ENCODE measurements at regions not wholly inside any gene's neighbourhood (a gene's known extent, or its start where the extent isn't known, plus 50 kb on each side); places are given as distances from the start of the nearest gene placed in this dataset.
"Not testable (repeated sequence)": the region's sequence is repeated elsewhere in the genome, so short reads cannot be mapped to it uniquely, and the experiment has no call there.

DNA sequence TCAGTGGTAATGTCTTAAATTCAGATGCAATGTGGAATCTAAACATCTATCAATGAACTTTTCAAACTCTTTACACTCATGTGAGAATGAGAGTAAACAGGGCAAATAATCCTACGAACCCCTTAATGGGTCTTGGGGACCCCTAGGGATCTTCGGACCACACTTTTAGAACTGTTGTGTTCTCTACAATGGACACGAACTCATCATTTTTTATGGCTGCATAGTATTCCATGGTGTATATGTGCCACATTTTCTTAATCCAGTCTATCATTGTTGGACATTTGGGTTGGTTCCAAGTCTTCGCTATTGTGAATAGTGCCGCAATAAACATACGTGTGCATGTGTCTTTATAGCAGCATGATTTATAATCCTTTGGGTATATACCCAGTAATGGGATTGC is 148.0 kb upstream of the PTPN1 start:
- not testable (repeated sequence) for H3K27ac Mint-ChIP-seq (ENCODE audit: low read depth); H3K9me3 Mint-ChIP-seq; DNase-seq (ENCODE audit: low spot score in 2 of 2); H3K4me1 Mint-ChIP-seq; H3K36me3 Mint-ChIP-seq (ENCODE audit: insufficient read depth); H3K4me3 Mint-ChIP-seq; ATAC-seq (replicated peaks; ENCODE audit: extremely low read depth, poor library complexity, severe bottlenecking)
- H3K27me3 Mint-ChIP-seq = peaks cover 28% of the 10 kb centered on the region

DNA sequence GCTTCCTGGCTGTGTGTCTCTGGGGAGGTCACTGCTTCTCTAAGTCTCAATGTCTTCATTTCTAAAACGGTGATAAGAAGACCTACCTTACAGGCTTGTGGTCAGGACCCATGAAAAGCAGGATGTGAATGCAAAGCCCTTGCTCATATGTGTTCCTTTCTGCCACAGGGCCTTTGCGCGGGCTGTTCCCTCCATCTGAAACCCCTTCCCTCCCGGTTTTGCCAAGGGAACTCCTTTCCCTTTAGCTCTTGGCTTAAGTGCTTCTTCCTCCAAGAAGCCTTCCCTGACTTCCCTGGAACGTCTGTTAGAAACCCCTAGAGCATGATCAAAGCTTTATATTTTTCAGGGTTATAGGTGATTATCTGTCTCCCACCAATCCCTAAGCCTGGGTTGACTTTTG is 147.2 kb upstream of the PTPN1 start:
- Mint-ChIP-seq H3K9me3 (no peaks in the 10 kb centered on the region), H3K4me1 (peaks cover 7% of the 10 kb centered on the region)

DNA sequence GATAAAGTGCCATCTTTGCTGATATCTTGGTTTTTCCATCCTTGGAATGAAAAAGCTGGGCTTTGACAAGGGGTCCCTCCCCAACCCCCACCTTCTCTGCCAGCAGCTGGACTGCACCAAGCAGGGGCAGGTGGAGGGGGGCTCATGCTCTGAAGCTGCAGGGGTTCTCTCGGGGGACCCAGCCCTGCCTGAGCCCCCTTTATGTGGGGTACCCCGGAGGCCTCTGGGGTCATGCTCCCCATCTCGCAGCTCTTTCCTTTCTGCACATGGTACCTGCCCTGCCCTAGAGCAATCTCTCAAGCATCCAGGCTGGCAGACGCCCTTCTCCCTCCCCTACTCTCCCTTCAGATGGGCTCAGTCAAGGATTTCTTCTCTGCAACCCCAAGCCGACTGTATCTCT is 146.7 kb upstream of the PTPN1 start:
- Mint-ChIP-seq H3K27ac (ENCODE audit: low read depth) (no peak overlapping the region), H3K27me3 (peaks cover 37% of the 10 kb centered on the region), H3K4me1 (peaks cover 7% of the 10 kb centered on the region)

More for the DNA sequence above, 147.2 kb upstream of the PTPN1 start:
- H3K4me3 Mint-ChIP-seq = no peak overlapping the region
- H3K36me3 Mint-ChIP-seq (ENCODE audit: insufficient read depth) = no peaks in the 10 kb centered on the region
- peaks cover 32% of the 10 kb centered on the region for H3K27me3 Mint-ChIP-seq
- no peak for DNase-seq (ENCODE audit: low spot score in 2 of 2)
- H3K27ac Mint-ChIP-seq (ENCODE audit: low read depth) = no peak overlapping the region
- no peak for ATAC-seq (replicated peaks; ENCODE audit: extremely low read depth, poor library complexity, severe bottlenecking)

DNA sequence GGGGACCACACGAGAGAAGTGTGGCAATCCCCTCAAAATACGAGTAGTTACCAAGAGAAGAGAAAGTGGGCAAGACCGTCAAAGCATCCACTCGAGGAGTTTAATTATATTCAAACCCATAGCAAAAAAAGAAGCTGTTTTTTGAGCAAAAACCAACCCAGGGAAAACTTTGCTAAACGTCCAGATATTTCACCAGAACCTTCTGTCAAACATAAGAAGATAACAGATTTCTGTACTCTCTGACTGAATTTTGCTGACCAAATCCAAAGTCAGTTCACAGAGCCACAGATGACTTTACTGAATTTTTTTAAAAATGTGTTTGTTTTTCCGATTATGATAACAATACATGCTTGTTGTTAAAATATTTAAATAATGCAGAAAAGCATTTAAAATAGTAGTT is 145.6 kb upstream of the PTPN1 start:
- Mint-ChIP-seq H3K36me3 (ENCODE audit: insufficient read depth) (no peaks in the 10 kb centered on the region), H3K27me3 (peaks cover 43% of the 10 kb centered on the region), H3K4me3 (no peak overlapping the region), H3K4me1 (peaks cover 7% of the 10 kb centered on the region), H3K27ac (ENCODE audit: low read depth) (no peak overlapping the region), H3K9me3 (no peaks in the 10 kb centered on the region)
- DNase-seq (ENCODE audit: low spot score in 2 of 2) (no peak), ATAC-seq (replicated peaks; ENCODE audit: extremely low read depth, poor library complexity, severe bottlenecking) (no peak)

More for the DNA sequence above, 146.7 kb upstream of the PTPN1 start:
- Mint-ChIP-seq H3K9me3 (no peaks in the 10 kb centered on the region), H3K36me3 (ENCODE audit: insufficient read depth) (no peaks in the 10 kb centered on the region), H3K4me3 (no peak overlapping the region)
- DNase-seq (ENCODE audit: low spot score in 2 of 2) = no peak
- ATAC-seq (replicated peaks; ENCODE audit: extremely low read depth, poor library complexity, severe bottlenecking) = no peak

DNA sequence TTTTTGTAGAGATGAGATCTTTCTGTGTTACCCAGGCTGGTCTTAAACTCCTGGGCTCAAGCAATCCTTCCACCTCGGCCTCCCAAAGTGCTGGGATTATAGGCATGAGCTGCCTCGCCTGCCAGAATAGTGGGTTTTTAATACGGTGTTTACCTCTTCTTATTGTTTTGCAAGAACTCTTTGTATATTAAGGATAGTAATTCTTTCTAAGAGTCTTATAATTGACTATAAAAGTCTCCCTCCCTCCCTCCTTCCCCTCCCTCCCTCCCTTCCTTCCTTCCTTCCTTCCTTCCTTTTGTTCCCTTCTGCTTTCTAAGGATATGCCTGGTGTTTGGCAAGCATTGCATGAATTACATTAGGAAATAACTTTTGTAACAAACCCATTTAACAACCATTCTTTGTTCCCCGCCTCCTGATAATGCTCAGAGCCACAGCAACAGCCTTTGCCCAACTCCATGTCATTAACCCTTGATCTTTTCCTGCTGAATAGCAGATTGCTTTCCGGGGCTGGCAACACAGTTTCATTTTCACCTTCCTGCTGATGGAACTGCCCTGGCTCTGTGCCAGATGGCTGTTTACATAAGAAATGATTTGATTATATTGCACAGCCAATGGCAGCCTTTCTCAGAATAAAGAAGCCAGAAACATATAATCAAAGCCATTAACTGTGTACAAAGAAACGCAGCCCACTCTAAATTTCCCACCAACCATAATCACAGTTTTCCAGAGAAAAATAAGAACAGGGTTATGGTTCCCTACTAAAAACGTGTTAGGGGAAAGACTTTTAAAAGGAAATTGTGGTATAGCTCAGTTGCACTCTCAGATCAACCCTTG is 143.7 kb upstream of the PTPN1 start:
- peaks cover 43% of the 10 kb centered on the region for H3K27me3 Mint-ChIP-seq
- no peaks in the 10 kb centered on the region for H3K9me3 Mint-ChIP-seq
- peaks cover 7% of the 10 kb centered on the region for H3K4me1 Mint-ChIP-seq
- H3K4me3 Mint-ChIP-seq = no peak overlapping the region
- ATAC-seq (replicated peaks; ENCODE audit: extremely low read depth, poor library complexity, severe bottlenecking) (no peak), DNase-seq (ENCODE audit: low spot score in 2 of 2) (no peak)
- no peaks in the 10 kb centered on the region for H3K36me3 Mint-ChIP-seq (ENCODE audit: insufficient read depth)
- no peak overlapping the region for H3K27ac Mint-ChIP-seq (ENCODE audit: low read depth)

DNA sequence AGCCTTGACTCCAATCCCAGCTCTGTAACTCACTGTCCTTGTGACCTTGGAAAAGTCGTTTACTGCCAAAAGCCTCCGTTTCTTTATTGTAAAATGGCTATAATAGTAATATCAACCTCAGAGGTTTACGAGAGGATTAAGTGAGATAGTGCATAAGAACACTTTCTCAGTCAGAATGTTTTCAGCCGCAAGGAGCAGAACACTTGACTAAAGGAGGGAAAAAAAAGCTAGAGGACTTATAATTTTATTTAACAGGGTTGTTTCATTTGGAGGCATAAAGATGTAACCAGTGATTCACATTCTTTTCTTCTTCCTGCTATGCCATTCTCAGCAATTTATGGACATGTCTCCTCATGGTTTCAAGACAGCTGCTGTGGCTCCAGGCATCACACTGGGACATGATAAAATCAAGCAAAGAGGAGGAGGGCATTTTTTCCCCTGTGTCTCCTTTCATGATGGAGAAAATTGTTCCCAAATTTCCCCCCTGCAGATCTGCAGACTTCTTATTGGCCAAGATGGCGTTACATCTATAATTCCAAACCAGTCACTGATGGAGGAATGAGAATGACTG is 143.0 kb upstream of the PTPN1 start:
- DNase-seq (ENCODE audit: low spot score in 2 of 2) (no peak), ATAC-seq (replicated peaks; ENCODE audit: extremely low read depth, poor library complexity, severe bottlenecking) (no peak)
- Mint-ChIP-seq H3K4me3 (no peak overlapping the region), H3K27ac (ENCODE audit: low read depth) (no peak overlapping the region), H3K9me3 (no peaks in the 10 kb centered on the region), H3K4me1 (peaks cover 7% of the 10 kb centered on the region), H3K27me3 (peaks cover 43% of the 10 kb centered on the region), H3K36me3 (ENCODE audit: insufficient read depth) (no peaks in the 10 kb centered on the region)

DNA sequence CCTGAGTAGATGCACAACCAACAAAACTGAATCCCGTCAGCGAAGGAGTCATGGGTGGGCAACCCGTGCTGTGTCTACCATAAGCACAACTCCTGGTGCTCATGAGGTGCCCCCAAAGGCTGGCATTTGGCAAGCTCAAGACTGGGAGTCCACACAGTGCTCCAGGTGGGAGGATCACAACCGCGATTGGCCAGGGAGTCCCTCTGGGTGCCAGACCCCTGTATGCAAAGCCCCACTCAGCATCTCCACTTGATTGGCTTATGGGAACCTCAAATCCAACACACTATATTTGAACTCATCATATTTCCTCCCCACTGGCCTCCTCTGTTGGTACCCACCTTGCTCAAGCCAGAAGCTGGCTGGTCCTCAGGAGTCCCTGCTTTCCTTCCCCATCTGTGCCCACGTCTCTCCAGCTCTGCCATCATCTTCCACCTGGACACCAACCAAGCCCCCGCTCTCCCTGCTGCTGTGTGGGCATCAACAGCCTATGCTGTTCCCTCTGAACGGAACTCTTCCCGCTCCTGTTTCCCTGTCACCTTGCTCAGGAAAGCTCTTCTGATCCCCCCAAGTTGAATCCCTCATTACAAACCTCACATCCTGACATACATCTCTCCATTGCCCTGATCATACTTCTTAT is 142.3 kb upstream of the PTPN1 start:
- ATAC-seq (replicated peaks; ENCODE audit: extremely low read depth, poor library complexity, severe bottlenecking) (no peak), DNase-seq (ENCODE audit: low spot score in 2 of 2) (no peak)
- Mint-ChIP-seq H3K36me3 (ENCODE audit: insufficient read depth) (no peaks in the 10 kb centered on the region), H3K9me3 (no peaks in the 10 kb centered on the region), H3K4me3 (no peak overlapping the region), H3K27ac (ENCODE audit: low read depth) (no peak overlapping the region), H3K4me1 (peaks cover 7% of the 10 kb centered on the region), H3K27me3 (peaks cover 44% of the 10 kb centered on the region)

DNA sequence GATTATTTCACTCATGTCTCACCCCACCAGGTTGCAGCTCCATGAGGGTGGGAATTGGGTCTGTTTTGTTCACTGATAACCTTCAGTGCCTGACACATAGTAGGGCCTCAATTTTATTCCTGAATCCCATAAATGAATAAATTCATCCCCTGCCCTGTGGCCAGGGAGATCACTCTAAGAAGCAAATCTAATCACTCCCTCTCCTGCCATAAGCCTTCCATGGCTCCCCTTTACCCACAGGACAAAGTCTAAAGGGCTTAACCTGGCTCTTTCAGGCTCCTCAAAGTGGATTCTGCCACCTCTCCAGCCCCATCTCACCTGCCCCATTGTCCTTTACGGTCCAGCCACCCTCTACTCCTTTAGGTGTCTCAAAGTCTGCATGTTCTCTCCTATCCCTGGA is 141.8 kb upstream of the PTPN1 start:
- peaks cover 7% of the 10 kb centered on the region for H3K4me1 Mint-ChIP-seq
- DNase-seq (ENCODE audit: low spot score in 2 of 2) (no peak), ATAC-seq (replicated peaks; ENCODE audit: extremely low read depth, poor library complexity, severe bottlenecking) (no peak)
- H3K36me3 Mint-ChIP-seq (ENCODE audit: insufficient read depth) = no peaks in the 10 kb centered on the region
- H3K4me3 Mint-ChIP-seq = no peak overlapping the region
- H3K9me3 Mint-ChIP-seq = no peaks in the 10 kb centered on the region
- H3K27me3 Mint-ChIP-seq = peaks cover 49% of the 10 kb centered on the region
- no peak overlapping the region for H3K27ac Mint-ChIP-seq (ENCODE audit: low read depth)

DNA sequence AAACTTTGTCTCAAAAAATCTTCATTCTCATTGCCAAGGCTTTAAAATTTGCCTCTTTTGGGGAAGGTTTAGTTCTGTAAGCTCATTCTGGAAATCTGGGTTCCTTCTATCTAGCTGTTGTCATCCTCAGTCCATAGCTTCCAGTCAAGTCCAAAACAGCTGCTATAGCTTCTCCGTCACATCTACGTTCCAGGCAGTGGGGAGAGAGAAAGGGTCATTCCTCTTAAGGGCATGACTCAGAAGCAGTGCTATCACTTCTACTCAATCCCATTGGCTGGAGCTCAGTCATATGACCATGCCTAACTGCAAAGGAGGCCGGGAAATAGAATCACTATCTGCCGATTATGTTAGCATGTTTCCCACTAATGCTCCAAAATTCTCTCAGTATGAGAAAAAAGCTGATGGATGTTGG is 141.4 kb upstream of the PTPN1 start:
- Mint-ChIP-seq H3K4me3 (no peak overlapping the region), H3K27ac (ENCODE audit: low read depth) (no peak overlapping the region), H3K27me3 (peaks cover 49% of the 10 kb centered on the region), H3K4me1 (peaks cover 11% of the 10 kb centered on the region), H3K36me3 (ENCODE audit: insufficient read depth) (no peaks in the 10 kb centered on the region), H3K9me3 (no peaks in the 10 kb centered on the region)
- no peak for ATAC-seq (replicated peaks; ENCODE audit: extremely low read depth, poor library complexity, severe bottlenecking)
- DNase-seq (ENCODE audit: low spot score in 2 of 2) = no peak

DNA sequence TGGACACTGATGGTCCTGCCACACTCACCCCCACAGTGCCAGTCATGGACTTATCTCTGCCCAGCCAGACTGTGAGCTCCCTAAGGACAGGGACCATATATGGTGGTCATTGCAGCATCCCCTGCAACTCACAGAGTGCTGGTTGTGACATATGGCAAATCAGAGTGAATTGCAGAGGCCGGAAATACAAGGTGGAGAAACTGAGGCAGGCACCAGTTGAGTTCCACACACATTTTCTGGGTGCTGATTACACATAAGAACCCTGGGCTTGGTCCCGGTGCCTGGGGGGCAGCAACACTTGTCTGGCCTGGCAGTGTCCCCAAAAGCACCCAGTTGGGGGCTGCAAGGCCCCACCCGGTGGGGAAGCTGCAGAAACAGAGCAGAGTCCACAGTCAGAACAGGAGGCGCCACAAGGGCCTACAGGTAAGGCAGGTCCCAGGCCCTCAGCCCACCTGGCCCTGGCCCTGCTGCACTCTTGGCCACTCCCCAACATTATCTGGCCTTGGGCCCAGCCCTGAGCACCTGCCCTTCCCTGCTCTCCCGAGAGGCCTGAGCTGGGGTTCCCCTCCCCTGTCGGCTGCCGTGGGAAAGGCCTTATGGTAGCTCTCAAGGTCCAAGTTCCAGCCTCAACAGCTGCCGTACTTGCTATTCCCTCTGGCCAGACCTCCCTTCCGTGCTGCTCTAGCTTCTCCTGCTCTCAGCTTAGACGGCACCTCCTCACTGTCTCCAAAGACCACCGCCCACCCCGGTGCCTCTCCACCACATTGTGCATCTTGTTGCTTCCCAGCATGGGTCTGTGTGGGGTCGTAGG is 140.8 kb upstream of the PTPN1 start:
- Mint-ChIP-seq H3K36me3 (ENCODE audit: insufficient read depth) (peaks cover 2% of the 10 kb centered on the region), H3K27ac (ENCODE audit: low read depth) (no peak overlapping the region), H3K4me3 (no peak overlapping the region), H3K9me3 (no peaks in the 10 kb centered on the region), H3K4me1 (peaks cover 13% of the 10 kb centered on the region), H3K27me3 (peaks cover 49% of the 10 kb centered on the region)
- DNase-seq (ENCODE audit: low spot score in 2 of 2) = no peak
- ATAC-seq (replicated peaks; ENCODE audit: extremely low read depth, poor library complexity, severe bottlenecking) = no peak

DNA sequence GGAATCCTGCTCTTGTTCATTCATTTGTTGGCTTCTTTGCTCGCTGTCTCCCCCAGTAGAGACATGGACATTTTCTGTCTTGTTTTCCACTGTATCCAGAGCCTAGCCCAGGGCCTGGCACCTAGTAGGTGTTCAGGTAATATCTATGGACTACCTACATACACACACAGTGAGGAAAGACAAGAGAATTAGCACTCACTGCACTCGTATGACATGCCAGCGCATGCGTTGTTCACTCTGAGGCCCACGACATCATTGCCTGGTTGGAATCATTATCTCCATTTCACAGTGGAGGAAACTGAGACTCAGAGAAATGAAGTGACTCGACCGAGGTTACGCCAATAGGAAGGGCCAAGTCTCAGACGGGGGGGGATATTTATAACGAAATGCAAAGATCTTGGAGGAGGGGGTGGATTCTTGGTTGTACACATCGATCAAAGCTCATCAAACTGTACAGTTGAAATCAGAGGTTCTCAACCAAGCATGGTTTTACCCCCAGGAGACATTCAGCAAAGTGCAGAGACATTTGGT is 140.1 kb upstream of the PTPN1 start:
- peaks cover 13% of the 10 kb centered on the region for H3K4me1 Mint-ChIP-seq
- H3K4me3 Mint-ChIP-seq = no peak overlapping the region
- H3K9me3 Mint-ChIP-seq = no peaks in the 10 kb centered on the region
- peaks cover 46% of the 10 kb centered on the region for H3K27me3 Mint-ChIP-seq
- peaks cover 3% of the 10 kb centered on the region for H3K36me3 Mint-ChIP-seq (ENCODE audit: insufficient read depth)
- ATAC-seq (replicated peaks; ENCODE audit: extremely low read depth, poor library complexity, severe bottlenecking) (no peak), DNase-seq (ENCODE audit: low spot score in 2 of 2) (no peak)
- H3K27ac Mint-ChIP-seq (ENCODE audit: low read depth) = no peak overlapping the region

All from central memory CD8-positive, alpha-beta T cell (primary cell).